Loucy (cell line): ENCODE measurements at regions not wholly inside any gene's neighbourhood (a gene's known extent, or its start where the extent isn't known, plus 50 kb on each side); places are given as distances from the start of the nearest gene placed in this dataset.

Experiments used
- H2AFZ ChIP-seq: fragments of 200-600 bp; sonication (generic); 2 replicates; pipeline ENCODE4 v1.6.0; 2016; ENCODE audit warnings: antibody characterized with exemption, mild to moderate bottlenecking, low read length, moderate library complexity
- H3F3A ChIP-seq: fragments of 200-600 bp; 2 replicates; pipeline ENCODE4 v1.6.0; 2016; ENCODE audit warnings: antibody characterized with exemption, low read depth, mild to moderate bottlenecking
- H3K27me3 ChIP-seq: fragments of 200-600 bp; sonication (generic); 2 replicates; pipeline ENCODE4 v1.6.1; 2014; ENCODE audit warnings: low read length, mild to moderate bottlenecking; ENCODE audit not compliant: insufficient read depth, poor library complexity, severe bottlenecking
- H3K36me3 ChIP-seq: fragments of 200-600 bp; sonication (generic); 2 replicates; pipeline ENCODE4 v1.6.1; 2016; ENCODE audit warnings: low read length; ENCODE audit not compliant: insufficient read depth
- H3K4me1 ChIP-seq: fragments of 200-600 bp; sonication (generic); 2 replicates; pipeline ENCODE4 v1.5.1; 2014; ENCODE audit warnings: low read length, mild to moderate bottlenecking; ENCODE audit not compliant: insufficient read depth, poor library complexity, severe bottlenecking
- H3K4me2 ChIP-seq: fragments of 200-600 bp; sonication (generic); 2 replicates; pipeline ENCODE4 v1.6.0; 2014; ENCODE audit warnings: antibody characterized with exemption, low read length, low read depth, mild to moderate bottlenecking; ENCODE audit not compliant: poor library complexity, severe bottlenecking
- H3K4me3 ChIP-seq: fragments of 200-600 bp; sonication (generic); 2 replicates; pipeline ENCODE4 v1.5.1; 2014; ENCODE audit warnings: low read length, mild to moderate bottlenecking, mixed read lengths; ENCODE audit not compliant: poor library complexity, severe bottlenecking
- H3K79me2 ChIP-seq: fragments of 200-600 bp; sonication (generic); 2 replicates; pipeline ENCODE4 v1.6.1; 2014; ENCODE audit warnings: low read length; ENCODE audit not compliant: insufficient read depth
- H3K9ac ChIP-seq: fragments of 200-600 bp; sonication (generic); 2 replicates; pipeline ENCODE4 v1.6.0; 2014; ENCODE audit warnings: mild to moderate bottlenecking, low read depth, low read length, moderate library complexity; ENCODE audit not compliant: poor library complexity, severe bottlenecking
- H3K9me2 ChIP-seq: fragments of 200-600 bp; sonication (generic); replicated peaks from 2 replicates; pipeline ENCODE4 v1.6.1; 2016; ENCODE audit warnings: low read depth, low read length, mixed read lengths
- H3K9me3 ChIP-seq: fragments of 200-600 bp; sonication (generic); 2 replicates; pipeline ENCODE4 v1.6.1; 2014; ENCODE audit warnings: mild to moderate bottlenecking, antibody characterized with exemption, low read length, low read depth; ENCODE audit not compliant: insufficient read depth
- H4K20me1 ChIP-seq: fragments of 200-600 bp; sonication (generic); 2 replicates; pipeline ENCODE4 v1.6.0; 2014; ENCODE audit warnings: antibody characterized with exemption, low read length, mild to moderate bottlenecking; ENCODE audit not compliant: insufficient read depth, poor library complexity, severe bottlenecking
- EZH2phosphoT487 ChIP-seq: fragments of 200-600 bp; IDR thresholded peaks from 2 replicates; pipeline ENCODE4 v1.6.1; 2018; ENCODE audit warnings: antibody characterized with exemption, mild to moderate bottlenecking, moderate library complexity, borderline replicate concordance
- TF ChIP-seq, protein P1 (sequence below): fragments of 200-600 bp; sonication (generic); conservative IDR thresholded peaks from 2 replicates; pipeline ENCODE4 v1.5.1; 2014; ENCODE audit warnings: mild to moderate bottlenecking, antibody characterized with exemption, low read length

DNA sequence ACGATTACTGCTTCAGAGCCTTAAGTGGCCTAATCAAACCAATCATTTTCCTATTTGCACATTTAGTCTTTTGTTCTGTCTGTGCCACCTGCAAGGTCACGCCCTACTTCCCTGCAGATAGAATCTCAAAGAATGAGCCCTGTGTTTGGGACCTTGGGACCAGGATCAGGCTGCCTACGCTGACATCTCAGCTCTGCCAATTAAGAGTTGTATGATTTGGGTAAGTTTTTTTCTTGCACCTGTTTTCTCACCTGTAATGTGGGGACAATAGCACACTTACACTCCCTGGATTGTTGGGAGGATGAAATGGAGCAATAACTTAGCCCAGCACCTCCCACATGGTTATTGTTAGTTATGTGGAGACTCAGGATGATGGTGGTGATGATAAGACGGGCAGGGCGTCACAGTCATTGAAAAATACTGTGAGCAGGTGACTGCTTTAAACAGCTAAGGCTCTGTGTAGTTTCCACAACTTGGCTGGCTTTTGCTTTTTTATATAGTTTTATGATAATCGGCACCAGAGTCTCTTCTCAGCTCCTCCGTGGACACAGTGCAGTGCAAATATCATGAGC, 155.0 kb downstream of the ADAMTS15 start:
- H3K4me2 ChIP-seq = no peak overlapping the region
- H3K9ac ChIP-seq = no peak overlapping the region
- no peaks in the 10 kb centered on the region for H3K27me3 ChIP-seq
- no peaks in the 10 kb centered on the region for H3K36me3 ChIP-seq
- H3K79me2 ChIP-seq = no peaks in the 10 kb centered on the region
- H3F3A ChIP-seq = no peaks in the 10 kb centered on the region
- H3K4me1 ChIP-seq = peaks cover 5% of the 10 kb centered on the region
- TF ChIP-seq EZH2phosphoT487 = no peak
- TF ChIP-seq, protein P1, sequence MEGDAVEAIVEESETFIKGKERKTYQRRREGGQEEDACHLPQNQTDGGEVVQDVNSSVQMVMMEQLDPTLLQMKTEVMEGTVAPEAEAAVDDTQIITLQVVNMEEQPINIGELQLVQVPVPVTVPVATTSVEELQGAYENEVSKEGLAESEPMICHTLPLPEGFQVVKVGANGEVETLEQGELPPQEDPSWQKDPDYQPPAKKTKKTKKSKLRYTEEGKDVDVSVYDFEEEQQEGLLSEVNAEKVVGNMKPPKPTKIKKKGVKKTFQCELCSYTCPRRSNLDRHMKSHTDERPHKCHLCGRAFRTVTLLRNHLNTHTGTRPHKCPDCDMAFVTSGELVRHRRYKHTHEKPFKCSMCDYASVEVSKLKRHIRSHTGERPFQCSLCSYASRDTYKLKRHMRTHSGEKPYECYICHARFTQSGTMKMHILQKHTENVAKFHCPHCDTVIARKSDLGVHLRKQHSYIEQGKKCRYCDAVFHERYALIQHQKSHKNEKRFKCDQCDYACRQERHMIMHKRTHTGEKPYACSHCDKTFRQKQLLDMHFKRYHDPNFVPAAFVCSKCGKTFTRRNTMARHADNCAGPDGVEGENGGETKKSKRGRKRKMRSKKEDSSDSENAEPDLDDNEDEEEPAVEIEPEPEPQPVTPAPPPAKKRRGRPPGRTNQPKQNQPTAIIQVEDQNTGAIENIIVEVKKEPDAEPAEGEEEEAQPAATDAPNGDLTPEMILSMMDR = no peak
- no peaks in the 10 kb centered on the region for H4K20me1 ChIP-seq
- no peaks in the 10 kb centered on the region for H3K9me2 ChIP-seq
- H3K4me3 ChIP-seq = no peak overlapping the region
- no peak overlapping the region for H2AFZ ChIP-seq
- H3K9me3 ChIP-seq = no peaks in the 10 kb centered on the region

DNA sequence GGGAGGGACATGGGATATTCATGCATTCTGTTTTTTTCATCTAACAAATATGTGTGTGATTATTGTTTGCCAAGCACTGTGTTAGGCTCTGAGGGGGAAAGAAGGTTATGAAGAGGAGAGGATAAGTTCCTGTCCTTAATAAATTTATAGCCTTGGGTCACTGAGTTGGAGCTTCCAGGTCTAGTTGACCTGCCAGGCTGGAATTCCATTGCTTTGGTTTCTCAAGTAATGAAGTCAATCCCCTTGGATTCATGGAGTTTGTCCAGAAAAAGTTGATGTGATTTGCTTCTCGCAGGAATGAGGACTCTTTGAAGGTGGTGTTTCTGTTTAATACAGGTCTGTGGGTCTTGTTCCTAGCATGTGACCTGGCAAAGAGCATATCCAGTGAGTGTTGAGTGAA, 156.2 kb downstream of the ADAMTS15 start:
- H3K79me2 ChIP-seq = no peaks in the 10 kb centered on the region
- no peak overlapping the region for H3K4me3 ChIP-seq
- no peak overlapping the region for H3K4me2 ChIP-seq
- no peaks in the 10 kb centered on the region for H3K9me3 ChIP-seq
- H3K9me2 ChIP-seq = no peaks in the 10 kb centered on the region
- peaks cover 5% of the 10 kb centered on the region for H3K4me1 ChIP-seq
- no peak overlapping the region for H3K9ac ChIP-seq
- TF ChIP-seq, protein P1 = no peak
- TF ChIP-seq EZH2phosphoT487 = no peak
- no peak overlapping the region for H2AFZ ChIP-seq
- H3F3A ChIP-seq = no peaks in the 10 kb centered on the region
- H3K27me3 ChIP-seq = no peaks in the 10 kb centered on the region
- no peaks in the 10 kb centered on the region for H4K20me1 ChIP-seq
- H3K36me3 ChIP-seq = no peaks in the 10 kb centered on the region

DNA sequence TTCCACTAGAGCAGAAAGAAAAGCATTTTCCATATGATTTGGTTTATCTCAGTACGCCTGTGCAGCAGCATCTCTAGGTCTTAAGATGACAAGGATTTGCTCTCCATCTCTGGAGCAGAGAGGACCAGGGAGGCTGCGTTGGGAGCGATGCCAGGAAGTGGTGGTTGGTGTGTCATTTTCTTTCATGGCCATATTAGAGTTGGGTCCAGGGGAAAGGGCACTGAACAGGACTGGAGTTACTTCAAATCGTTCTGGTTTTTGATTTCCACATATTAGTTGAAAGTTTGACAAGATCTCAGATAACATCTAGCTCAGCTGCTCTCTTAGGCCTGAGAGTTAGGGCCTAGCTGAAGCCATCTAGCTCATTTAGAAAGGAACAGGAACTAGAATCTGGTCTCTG, 157.7 kb downstream of the ADAMTS15 start:
- Histone ChIP-seq H3K27me3 (no peaks in the 10 kb centered on the region), H2AFZ (no peak overlapping the region), H3K4me1 (peaks cover 5% of the 10 kb centered on the region), H3K4me3 (no peak overlapping the region), H3K4me2 (no peak overlapping the region), H4K20me1 (no peaks in the 10 kb centered on the region), H3K9ac (no peak overlapping the region), H3K36me3 (no peaks in the 10 kb centered on the region), H3K79me2 (no peaks in the 10 kb centered on the region), H3K9me2 (no peaks in the 10 kb centered on the region), H3F3A (no peaks in the 10 kb centered on the region), H3K9me3 (no peaks in the 10 kb centered on the region)
- TF ChIP-seq, protein P1 = no peak
- TF ChIP-seq EZH2phosphoT487 = no peak
